Endometrium (tissue), 2 donors: ENCODE measurements at regions not wholly inside any gene's neighbourhood (a gene's known extent, or its start where the extent isn't known, plus 50 kb on each side); places are given as distances from the start of the nearest gene placed in this dataset.
"Not testable (repeated sequence)": the region's sequence is repeated elsewhere in the genome, so short reads cannot be mapped to it uniquely, and the experiment has no call there.

Source experiments
- FAIRE-seq: peaks from 2 replicates; lab custom pipeline; 2012; peaks lifted over from hg19 to GRCh38; lab: Jason Lieb, UNC
- donor health status: control.
- donor health status: control.

GRCh38 chrX:121456315-121456714 is 408.9 kb downstream of the GLUD2 start:
- no peak for FAIRE-seq

DNA sequence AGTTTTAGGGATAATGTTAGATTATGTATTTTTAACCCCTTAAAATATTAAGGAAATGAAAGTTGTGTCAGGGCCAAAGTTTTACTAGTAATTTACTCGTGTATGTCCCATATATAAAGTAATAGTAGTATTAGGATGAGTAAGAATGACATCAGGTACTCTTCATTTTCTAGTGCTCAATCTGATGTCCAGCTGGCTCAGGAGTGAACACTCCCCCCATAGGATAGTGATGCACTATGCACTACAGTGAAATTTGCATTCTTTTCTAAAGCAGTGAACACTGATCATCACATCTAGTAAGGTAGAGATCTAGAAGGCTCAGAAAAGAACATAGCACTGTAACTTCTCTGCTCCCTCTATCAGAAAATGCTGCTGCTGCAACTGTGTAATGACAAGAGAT is 409.7 kb downstream of the GLUD2 start:
- no peak for FAIRE-seq

DNA sequence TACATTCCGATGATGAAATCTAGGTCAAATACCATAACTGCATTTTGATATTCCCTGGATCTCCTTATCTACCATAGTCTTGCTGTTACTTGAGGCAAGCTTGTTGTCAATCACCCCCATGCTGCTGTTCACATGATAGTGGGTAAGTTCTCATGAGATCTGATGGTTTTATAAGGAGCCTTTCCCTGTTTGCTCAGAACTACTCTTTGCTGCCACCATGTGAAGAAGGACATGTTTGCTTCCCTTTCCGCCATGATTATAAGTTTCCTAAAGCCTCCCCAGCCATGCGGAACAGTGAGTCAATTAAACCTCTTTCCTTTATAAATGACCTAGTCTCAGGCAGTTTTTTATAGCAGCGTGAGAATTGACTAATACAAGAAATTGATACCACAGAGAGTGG is 432.0 kb downstream of the GLUD2 start:
- no peak for FAIRE-seq

- FAIRE-seq: no peak
Measured at GRCh38 chrX:121496966-121497365, 449.6 kb downstream of the GLUD2 start.

DNA sequence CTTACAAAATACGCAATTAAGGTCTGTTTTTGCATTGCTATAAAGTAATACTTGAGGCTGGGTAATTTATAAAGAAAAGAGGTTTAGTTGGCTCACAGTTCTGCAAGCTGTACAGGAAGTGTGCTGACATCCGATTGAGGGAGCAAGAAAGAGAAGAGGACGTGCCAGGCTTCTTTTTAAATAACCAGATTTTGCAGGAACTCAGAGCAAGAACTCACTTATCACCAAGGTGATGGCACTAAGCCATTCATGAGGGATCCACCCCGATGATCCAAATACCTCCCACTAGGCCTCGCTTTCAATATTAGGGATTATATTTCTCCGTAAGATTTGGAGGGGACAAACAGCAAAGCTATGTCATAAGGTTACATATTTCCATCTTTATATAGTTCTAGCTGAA is 456.7 kb downstream of the GLUD2 start:
- FAIRE-seq: no peak

DNA sequence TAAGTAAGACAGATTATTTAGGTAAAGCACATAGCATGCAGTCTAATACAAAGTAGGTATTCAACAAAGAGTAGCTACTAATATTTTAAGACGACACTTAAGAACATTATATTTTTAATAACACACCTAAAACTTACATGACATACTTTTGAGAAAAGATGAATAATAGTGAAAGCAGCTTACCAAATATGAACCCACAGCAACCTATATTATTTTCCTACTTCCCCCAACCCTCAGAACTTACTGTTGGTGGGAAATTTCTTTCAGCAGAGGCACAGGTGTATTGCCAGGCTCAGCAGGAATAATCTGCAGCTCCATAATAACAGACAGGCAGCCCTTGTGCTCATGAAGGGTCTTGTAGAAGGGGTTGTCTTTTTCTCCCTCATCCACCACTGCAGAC is 498.9 kb downstream of the GLUD2 start:
- FAIRE-seq: no peak

DNA sequence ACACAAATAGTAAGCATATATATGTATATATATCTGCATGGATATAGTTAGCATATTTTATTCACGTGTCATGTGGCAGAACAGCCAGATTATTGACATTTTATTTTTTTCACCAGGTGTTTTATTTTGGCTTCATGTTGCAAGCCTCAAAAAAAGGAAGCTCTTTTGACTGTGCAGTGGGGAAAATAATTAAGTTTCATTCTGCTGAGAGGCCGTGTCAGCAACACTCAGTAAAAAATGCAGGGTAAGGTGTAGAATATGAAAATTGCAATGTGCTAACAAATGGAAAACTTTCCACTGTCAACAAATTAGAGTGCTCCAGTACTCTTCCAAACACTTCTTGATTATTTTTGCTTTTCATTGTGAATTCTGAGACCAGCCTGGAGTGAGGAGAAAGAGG is 511.5 kb downstream of the GLUD2 start:
- FAIRE-seq: no peak

- FAIRE-seq: no peak
Measured at GRCh38 chrX:121562616-121563015, 515.2 kb downstream of the GLUD2 start.

DNA sequence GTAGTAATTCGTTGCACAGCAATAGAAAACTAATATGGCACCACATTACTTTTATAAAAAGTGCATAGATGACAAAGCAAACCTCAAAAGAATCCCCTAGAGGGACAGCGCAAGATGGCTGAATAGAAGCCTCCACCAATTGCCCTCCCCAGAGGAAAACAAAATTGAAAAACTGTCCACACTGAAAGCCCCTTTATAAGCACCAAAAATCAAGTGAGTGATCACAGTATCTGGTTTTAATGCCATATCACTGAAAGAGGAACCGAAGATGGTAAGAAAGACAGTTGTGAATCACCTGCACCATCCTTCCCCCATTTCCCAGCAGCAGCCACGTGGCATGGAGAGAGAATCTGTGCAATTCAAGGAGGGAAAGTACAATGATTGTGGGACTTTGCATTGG is 522.2 kb downstream of the GLUD2 start:
- no peak for FAIRE-seq

DNA sequence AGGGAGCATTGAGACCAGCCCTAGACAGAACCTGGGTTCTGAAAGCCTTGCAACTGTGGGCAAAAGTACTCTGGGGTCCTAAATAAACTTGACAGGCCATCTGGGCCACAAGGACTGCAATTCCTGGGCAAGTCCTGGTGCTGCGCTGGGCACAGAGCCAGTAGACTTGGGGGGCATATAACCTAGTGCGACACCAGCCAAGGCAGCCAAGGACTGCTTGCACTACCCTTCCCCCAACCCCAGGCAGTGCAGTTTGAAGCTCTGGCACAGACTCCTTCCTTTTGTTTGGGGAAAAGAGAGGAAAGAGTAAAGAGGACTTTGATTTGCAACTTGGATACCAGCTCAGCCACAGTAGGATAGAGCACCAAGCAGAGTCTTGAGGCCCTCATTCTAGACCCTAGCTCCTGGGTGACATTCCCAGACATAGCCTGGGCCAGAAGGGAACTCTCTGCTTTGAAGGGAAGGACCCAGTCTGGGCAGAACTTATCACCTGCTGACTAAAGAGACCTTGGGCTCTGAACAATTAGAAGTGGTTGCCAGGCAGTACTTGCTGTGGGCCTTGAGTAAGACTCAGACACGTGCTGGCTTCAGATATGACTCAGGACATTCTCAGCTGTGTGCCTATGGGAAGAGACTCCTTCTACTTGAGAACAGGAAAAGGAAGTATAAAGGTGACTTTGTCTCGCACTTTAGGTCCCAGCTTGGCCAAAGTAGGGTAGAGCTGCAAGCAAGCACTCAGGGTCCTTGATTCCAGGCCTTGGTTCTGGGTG is 522.8 kb downstream of the GLUD2 start:
- FAIRE-seq: no peak

- FAIRE-seq: no peak
Measured at GRCh38 chrX:121571333-121571732, 523.9 kb downstream of the GLUD2 start.

DNA sequence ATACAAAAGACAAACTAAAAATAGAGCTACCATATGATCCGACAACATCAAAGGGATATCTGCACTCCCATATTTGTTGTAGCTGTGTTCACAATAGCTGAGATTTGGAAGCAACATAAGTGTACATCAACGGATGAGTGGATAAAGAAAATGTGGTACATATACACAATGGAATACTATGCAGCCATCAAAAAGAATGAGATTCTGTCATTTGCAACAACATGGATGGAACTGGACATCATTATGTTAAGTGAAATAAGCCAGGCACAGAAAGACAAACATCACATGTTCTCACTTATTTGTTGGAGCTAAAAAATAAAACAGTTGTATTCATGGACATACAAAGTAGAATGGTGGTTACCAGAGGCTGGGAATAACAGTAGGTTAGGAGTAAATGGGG is 527.0 kb downstream of the GLUD2 start:
- not testable (repeated sequence) for FAIRE-seq

DNA sequence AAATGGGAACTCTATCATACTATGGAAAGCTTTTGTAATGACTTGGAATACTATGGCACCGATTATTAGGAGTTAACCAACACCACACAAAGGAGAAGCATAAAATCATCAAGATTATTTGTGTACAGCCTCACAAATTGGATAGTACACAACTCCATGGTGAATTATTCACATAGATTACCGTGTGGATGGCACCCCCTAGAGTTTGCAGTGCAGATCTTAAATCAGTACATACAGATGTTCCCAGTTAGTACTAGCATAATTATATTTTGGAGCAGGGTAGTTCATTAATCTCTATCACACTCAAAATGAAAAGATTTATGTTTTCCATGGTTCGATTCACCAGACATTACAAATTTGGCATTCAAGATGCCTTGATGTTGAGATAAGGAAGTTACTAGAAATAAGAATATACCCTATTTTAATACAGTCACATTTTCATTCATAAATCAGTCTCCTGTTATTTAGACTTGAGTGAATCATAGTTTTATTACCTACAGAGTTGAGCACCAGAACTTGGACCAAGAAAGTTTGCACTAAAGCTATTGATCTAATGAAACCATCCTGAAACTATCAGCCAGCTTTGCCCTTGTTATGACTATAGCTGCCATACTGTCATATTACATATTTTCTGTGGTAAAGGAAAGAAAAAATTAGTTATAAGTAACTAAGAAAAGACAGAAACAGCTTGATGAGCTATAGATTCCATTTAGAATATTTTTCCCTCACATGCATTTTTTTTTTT is 531.8 kb downstream of the GLUD2 start:
- no peak for FAIRE-seq

GRCh38 chrX:121581885-121582284 is 534.5 kb downstream of the GLUD2 start:
- no peak for FAIRE-seq

DNA sequence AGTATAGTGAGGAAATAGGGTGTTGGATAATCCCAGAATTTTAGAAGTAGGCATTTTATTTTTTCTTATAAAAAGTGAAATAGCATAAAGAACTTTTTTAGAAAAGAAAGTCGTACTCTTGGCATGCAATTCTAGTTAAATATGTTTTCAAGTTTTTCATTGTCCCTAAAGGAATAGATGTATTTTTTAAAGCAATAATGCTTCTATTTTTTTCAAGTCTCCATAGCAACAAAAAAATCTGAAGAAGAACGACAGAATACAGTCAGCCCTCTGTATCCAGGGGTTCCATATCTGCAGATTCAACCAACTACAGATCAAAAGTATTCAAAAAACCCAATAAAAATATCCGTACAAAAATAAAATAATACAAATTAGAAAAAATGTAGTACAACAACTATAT is 538.2 kb downstream of the GLUD2 start:
- FAIRE-seq: no peak

DNA sequence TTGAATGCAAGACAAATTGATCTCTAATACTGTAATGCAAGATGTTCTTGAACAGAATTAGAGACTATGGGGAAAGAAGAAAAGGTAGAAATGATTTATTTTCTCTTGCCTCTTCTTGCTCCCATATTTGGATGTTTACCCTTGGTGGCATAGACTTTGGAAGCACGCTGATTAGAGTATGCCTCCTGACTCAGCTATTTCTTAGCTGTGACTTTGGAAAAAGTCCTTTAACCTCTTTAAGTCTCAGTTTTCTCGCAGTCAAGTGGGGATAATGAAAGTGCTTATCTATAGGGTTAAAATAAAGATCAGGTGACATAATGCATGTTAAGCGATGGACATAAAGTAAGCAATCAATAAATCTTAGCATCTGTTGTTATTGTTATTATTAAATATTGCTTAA is 545.5 kb downstream of the GLUD2 start:
- no peak for FAIRE-seq

DNA sequence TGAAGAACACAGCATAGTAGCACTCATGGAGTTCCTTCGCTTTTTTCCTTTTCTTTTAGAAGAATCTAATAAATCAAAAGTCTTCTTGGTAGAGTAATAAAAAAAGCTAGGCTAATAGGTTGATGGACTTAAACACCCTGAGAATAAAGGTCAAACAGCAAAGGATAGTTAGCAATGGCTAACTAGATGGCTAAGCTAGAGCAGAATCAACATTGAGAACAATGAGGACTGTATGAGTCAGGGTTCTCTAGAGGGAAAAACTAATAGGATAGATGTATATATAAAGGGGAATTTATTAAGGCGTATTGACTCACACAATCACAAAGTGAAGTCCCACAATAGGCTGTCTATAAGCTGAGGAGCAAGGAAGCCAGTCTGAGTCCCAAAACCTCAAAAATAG is 550.9 kb downstream of the GLUD2 start:
- no peak for FAIRE-seq

- no peak for FAIRE-seq
Measured at GRCh38 chrX:121635141-121635540, 587.7 kb downstream of the GLUD2 start.

DNA sequence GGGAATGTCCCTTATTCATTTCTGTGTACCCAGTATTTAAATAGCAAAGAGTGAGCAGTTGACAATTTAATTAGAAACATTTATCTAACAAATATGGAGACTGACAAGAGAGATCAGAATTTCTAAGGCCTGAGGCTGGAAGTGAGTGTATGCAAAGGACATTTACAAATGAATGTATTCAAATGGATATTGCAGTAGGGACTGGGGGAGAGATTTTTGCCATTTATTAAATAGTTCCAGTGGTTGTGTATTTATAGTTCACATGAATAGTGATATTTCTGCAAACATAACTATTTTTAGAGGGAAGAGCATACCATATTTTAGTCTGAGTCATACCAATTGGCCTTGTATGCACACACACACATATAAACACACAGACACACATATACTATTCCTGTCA is 592.4 kb downstream of the GLUD2 start:
- no peak for FAIRE-seq

GRCh38 chrX:121641560-121641959 is 594.1 kb downstream of the GLUD2 start:
- peak; percentile 48 for FAIRE-seq

DNA sequence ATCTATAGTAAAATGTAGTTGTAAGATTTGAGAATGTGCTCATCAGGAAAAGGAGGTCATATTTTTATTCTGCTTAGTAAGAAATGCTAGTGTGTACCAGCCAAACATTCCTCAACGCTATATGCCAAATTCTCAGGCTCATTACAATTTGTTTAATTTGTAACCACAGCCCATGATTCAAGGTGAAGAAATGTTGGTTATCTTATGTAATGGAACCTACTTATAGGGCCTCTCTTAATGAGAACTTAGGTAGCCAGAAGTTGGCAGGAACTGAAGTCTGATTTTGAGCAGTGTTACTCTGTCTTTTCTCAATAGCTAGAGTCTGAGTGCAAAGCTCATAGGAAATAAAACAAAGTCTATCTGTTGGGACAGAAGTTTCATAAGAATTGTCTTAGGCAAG is 595.0 kb downstream of the GLUD2 start:
- FAIRE-seq: no peak

DNA sequence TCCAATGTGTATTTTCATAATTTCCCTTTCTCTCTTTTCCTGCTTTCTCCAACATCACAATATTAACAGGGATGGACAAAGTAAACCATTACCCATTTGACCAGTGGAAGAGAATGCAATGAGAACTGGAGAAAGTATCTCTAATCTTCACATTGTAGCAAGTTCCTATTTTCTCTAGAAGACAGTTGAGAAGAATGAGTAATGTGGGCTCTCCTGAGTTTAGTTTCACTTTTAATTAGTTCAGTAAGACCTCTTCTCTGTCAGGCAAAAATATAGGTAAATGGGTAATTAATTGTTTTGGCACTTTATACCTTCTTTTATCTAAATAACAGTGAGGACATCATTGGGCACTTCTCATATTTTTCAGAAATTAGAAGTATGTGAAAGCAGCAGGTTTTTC is 602.0 kb downstream of the GLUD2 start:
- FAIRE-seq: no peak

- FAIRE-seq: no peak
Measured at GRCh38 chrX:121655276-121655675, 607.9 kb downstream of the GLUD2 start.

GRCh38 chrX:121666171-121666570 is 618.8 kb downstream of the GLUD2 start:
- no peak for FAIRE-seq
